ENCODE measurements at regions not wholly inside any gene's neighbourhood (a gene's known extent, or its start where the extent isn't known, plus 50 kb on each side); places are given as distances from the start of the nearest gene placed in this dataset.

DNA sequence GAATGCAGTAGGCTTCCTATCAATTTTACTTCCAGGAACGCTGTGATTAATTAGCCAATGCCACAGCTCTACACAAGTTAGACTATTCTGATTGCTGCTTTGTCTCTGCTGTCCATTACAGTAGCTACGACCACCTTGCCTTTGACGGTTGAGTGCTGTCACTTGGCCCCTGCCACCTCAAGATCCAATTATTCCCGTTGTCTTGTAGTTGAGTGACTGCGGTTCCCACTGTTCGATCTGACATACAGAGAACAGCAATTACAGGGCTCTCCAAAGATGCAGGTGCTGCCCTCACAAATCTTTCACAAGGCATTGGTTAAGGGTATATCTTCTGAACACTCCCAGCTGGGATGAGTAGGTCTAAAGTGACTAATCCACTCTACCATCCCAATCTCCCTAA, 393.4 kb upstream of the KIF2A start:
- FAIRE-seq = no peak
- Histone ChIP-seq H3K18ac (ENCODE audit: extremely low read depth, low read length) (no peak overlapping the region), H3K79me1 (ENCODE audit: low read depth, low read length) (no peaks in the 10 kb centered on the region), H3K27me3 (replicated peaks in 1 of 4; ENCODE audit: control insufficient read depth in 3 of 4, extremely low read depth in 1 of 4, insufficient read depth in 3 of 4, low read length in 3 of 4) (no peaks in the 10 kb centered on the region), H2BK15ac (ENCODE audit: low read length) (no peak overlapping the region), H3K4me3 (ENCODE audit: extremely low read depth in 1 of 4, insufficient read depth in 2 of 4, low read depth in 3 of 4, low read length in 4 of 4) (no peak overlapping the region), H3K56ac (replicated peaks; ENCODE audit: insufficient read length, low read depth, low read length) (no peak overlapping the region), H3K36me3 (ENCODE audit: control insufficient read depth in 2 of 4, insufficient read depth in 4 of 4, low read length in 3 of 4) (no peaks in the 10 kb centered on the region), H3K4me1 (replicated peaks in 1 of 4; ENCODE audit: control insufficient read depth in 3 of 4, insufficient read depth in 4 of 4, low read length in 3 of 4) (no peaks in the 10 kb centered on the region), H3K4me2 (ENCODE audit: insufficient read depth in 1 of 2, low read depth in 2 of 2, low read length in 2 of 2) (no peak overlapping the region), H4K5ac (ENCODE audit: insufficient read length, low read depth, low read length) (no peak overlapping the region), H3K9me3 (ENCODE audit: insufficient read depth in 2 of 2, low read depth in 1 of 2, low read length in 1 of 2) (peaks cover 3 to 5% of the 10 kb centered on the region in 2 experiments; a peak in 2 of 4 replicates), H2BK120ac (replicated peaks; ENCODE audit: low read depth, low read length) (no peak overlapping the region), H4K20me1 (replicated peaks in 1 of 2; ENCODE audit: control insufficient read depth in 1 of 2, insufficient read depth in 2 of 2, low read length in 2 of 2) (no peaks in the 10 kb centered on the region), H3K4ac (replicated peaks; ENCODE audit: insufficient read length, low read depth, low read length) (no peak overlapping the region), H3K79me2 (ENCODE audit: control insufficient read depth in 1 of 2, insufficient read depth in 2 of 2, low read length in 2 of 2) (no peaks in the 10 kb centered on the region), H4K8ac (ENCODE audit: extremely low read depth, insufficient read depth, low read length) (no peak overlapping the region), H2BK12ac (ENCODE audit: low read depth, low read length) (no peak overlapping the region), H2AFZ (ENCODE audit: low read length) (no peak overlapping the region), H2BK20ac (ENCODE audit: low read length) (no peak overlapping the region), H3K23ac (ENCODE audit: insufficient read length) (no peak overlapping the region), H2BK5ac (ENCODE audit: low read depth, low read length) (no peak overlapping the region), H3K27ac (ENCODE audit: low read depth, low read length) (no peak overlapping the region), H3K14ac (ENCODE audit: insufficient read length) (no peak overlapping the region), H3K23me2 (ENCODE audit: low read depth, low read length) (no peaks in the 10 kb centered on the region), H2AK5ac (ENCODE audit: low read depth, low read length) (no peak overlapping the region), H3K9ac (replicated peaks in 1 of 4; ENCODE audit: extremely low read depth in 1 of 4, low read depth in 3 of 4, low read length in 3 of 4) (no peak overlapping the region), H4K91ac (replicated peaks; ENCODE audit: insufficient read length, low read length) (no peak overlapping the region)
- no peak for DNase-seq (ENCODE audit: low read depth in 1 of 2, low spot score in 2 of 2)
- ChIA-PET CTCF (ENCODE audit: partially characterized antibody) (interaction anchor here (1.7 to 1.8 kb wide), 2 partner anchors 11 to 144 kb away, joined by 3 to 4 read pairs; no protein-coding TSS in a partner anchor), POLR2A (ENCODE audit: partially characterized antibody) (interaction anchor here (0.5 kb wide), 1 partner anchor 640 kb away, joined by 3 read pairs; no protein-coding TSS in a partner anchor)
- TF ChIP-seq JUND (IDR thresholded peaks at IDR 0.05; ENCODE audit: low read length) (no peak), ATF2 (IDR thresholded peaks at IDR 0.05; ENCODE audit: low read length) (no peak), GABPA (IDR thresholded peaks at IDR 0.05; ENCODE audit: borderline replicate concordance, insufficient read depth, low read length) (no peak), CBX5 (IDR thresholded peaks at IDR 0.05; ENCODE audit: low read depth, low read length) (no peak), GTF2F1 (IDR thresholded peaks at IDR 0.05; ENCODE audit: borderline replicate concordance, low read depth, low read length) (no peak), USF2 (IDR thresholded peaks at IDR 0.05; ENCODE audit: low read length) (no peak), RNF2 (IDR thresholded peaks at IDR 0.05; ENCODE audit: borderline replicate concordance, low read depth, low read length, missing control alignments, poor library complexity, severe bottlenecking) (no peak), KDM1A (IDR thresholded peaks at IDR 0.05; ENCODE audit: borderline replicate concordance, low read length) (no peak), POU5F1 (IDR thresholded peaks at IDR 0.05; ENCODE audit: low read depth, low read length) (no peak)
- WGBS, 2 experiments (ENCODE audit: extremely low coverage in 1 of 2, insufficient coverage in 1 of 2, insufficient read length in 1 of 2, insufficient replicate concordance in 2 of 2, low coverage in 1 of 2, low lambda C conversion rate in 2 of 2, missing lambda C conversion rate in 1 of 2) = 89% methylated on average over 6 of the region's 6 CpGs; no CpG with 5 or more reads in 1 of the 2 experiments
